Transverse colon (tissue), 4 donors: ENCODE measurements at regions not wholly inside any gene's neighbourhood (a gene's known extent, or its start where the extent isn't known, plus 50 kb on each side); places are given as distances from the start of the nearest gene placed in this dataset.

Source experiments
- EP300 ChIP-seq: sonication (generic); formaldehyde crosslinking; IDR thresholded peaks from one replicate; pipeline ENCODE4 v1.6.1; 2017; ENCODE audit warnings: antibody characterized with exemption, low read depth
- POLR2A ChIP-seq: fragments of 450-650 bp; IDR thresholded peaks from one replicate; pipeline ENCODE4 v1.6.1; 2016; ENCODE audit warnings: antibody characterized with exemption, mild to moderate bottlenecking, moderate library complexity
- POLR2AphosphoS5 ChIP-seq, 3 donors: sonication (generic); formaldehyde crosslinking; IDR thresholded peaks; one replicate each; pipeline ENCODE4 v1.6.1; 2016; ENCODE audit warnings: antibody characterized with exemption in 3 of 3
- TF ChIP-seq, protein P1 (sequence below), 5 experiments: fragments of 200-600 bp in 3 of 5; fragments of 450-650 bp in 2 of 5; sonication (generic) in 3 of 5; IDR thresholded peaks; 1 replicate in 2 of 5; 2 replicates in 3 of 5; pipeline ENCODE4 v1.5.1; 2016 to 2017; ENCODE audit warnings: antibody characterized with exemption in 5 of 5, inconsistent platforms in 3 of 5, mild to moderate bottlenecking in 2 of 5, moderate library complexity in 1 of 5

GRCh38 chr3:166499636-166500035 lies 662.4 kb upstream of the BCHE start:
- TF ChIP-seq, protein P1, sequence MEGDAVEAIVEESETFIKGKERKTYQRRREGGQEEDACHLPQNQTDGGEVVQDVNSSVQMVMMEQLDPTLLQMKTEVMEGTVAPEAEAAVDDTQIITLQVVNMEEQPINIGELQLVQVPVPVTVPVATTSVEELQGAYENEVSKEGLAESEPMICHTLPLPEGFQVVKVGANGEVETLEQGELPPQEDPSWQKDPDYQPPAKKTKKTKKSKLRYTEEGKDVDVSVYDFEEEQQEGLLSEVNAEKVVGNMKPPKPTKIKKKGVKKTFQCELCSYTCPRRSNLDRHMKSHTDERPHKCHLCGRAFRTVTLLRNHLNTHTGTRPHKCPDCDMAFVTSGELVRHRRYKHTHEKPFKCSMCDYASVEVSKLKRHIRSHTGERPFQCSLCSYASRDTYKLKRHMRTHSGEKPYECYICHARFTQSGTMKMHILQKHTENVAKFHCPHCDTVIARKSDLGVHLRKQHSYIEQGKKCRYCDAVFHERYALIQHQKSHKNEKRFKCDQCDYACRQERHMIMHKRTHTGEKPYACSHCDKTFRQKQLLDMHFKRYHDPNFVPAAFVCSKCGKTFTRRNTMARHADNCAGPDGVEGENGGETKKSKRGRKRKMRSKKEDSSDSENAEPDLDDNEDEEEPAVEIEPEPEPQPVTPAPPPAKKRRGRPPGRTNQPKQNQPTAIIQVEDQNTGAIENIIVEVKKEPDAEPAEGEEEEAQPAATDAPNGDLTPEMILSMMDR (IDR thresholded peaks at IDR 0.05), result no peak
- TF ChIP-seq POLR2A (no peak), POLR2AphosphoS5 (IDR thresholded peaks at IDR 0.05) (no peak), EP300 (no peak)
